Natural killer cell (primary cell): ENCODE measurements at regions not wholly inside any gene's neighbourhood (a gene's known extent, or its start where the extent isn't known, plus 50 kb on each side); places are given as distances from the start of the nearest gene placed in this dataset.

Experiments used
- ATAC-seq, 3 donors: fragments of 150-1000 bp in 2 of 3; fragments of 200-7000 bp in 1 of 3; cut with Tn5 transposase; 1 replicate in 1 of 3; 2 replicates in 2 of 3; pipeline ENCODE4 v1.10.0; 2021; ENCODE audit warnings: mild to moderate bottlenecking in 2 of 3, moderate library complexity in 2 of 3
- DNase-seq, 2 donors: peaks; one replicate each; pipeline versions ENCODE4 v3.0.0 to v3.0.0-alpha.2; 2013 to 2021; ENCODE audit warnings: mixed read lengths in 1 of 2
- H3K27ac ChIP-seq: one replicate; pipeline ENCODE4 v1.5.1; 2013; ENCODE audit warnings: mild to moderate bottlenecking, low read length
- H3K27me3 ChIP-seq: one replicate; pipeline ENCODE4 v1.6.1; 2013; ENCODE audit warnings: low read length; ENCODE audit not compliant: control insufficient read depth, insufficient read depth
- H3K36me3 ChIP-seq: one replicate; pipeline ENCODE4 v1.6.1; 2013; ENCODE audit warnings: low read length; ENCODE audit not compliant: control insufficient read depth, insufficient read depth
- H3K4me1 ChIP-seq: one replicate; pipeline ENCODE4 v1.6.1; 2013; ENCODE audit warnings: low read length; ENCODE audit not compliant: control insufficient read depth, insufficient read depth
- H3K4me3 ChIP-seq: one replicate; pipeline ENCODE4 v1.5.1; 2013; ENCODE audit warnings: low read length
- H3K9me3 ChIP-seq: one replicate; pipeline ENCODE4 v1.6.1; 2013; ENCODE audit warnings: low read length; ENCODE audit not compliant: control insufficient read depth, insufficient read depth
- H3K27ac Mint-ChIP-seq, 2 donors: one replicate each; pipeline ENCODE4 v1.8.0; 2022; ENCODE audit warnings: mild to moderate bottlenecking in 2 of 2, mixed read lengths in 2 of 2, moderate library complexity in 1 of 2
- H3K27me3 Mint-ChIP-seq, 2 donors: one replicate each; pipeline ENCODE4 v1.8.0; 2022; ENCODE audit warnings: low read depth in 2 of 2, mixed read lengths in 2 of 2
- H3K36me3 Mint-ChIP-seq: one replicate; pipeline ENCODE4 v1.8.0; 2022; ENCODE audit warnings: mixed read lengths
- H3K4me1 Mint-ChIP-seq, 2 donors: one replicate each; pipeline ENCODE4 v1.8.0; 2022; ENCODE audit warnings: mixed read lengths in 2 of 2
- H3K4me3 Mint-ChIP-seq: one replicate; pipeline ENCODE4 v1.8.0; 2022; ENCODE audit warnings: mild to moderate bottlenecking, moderate library complexity, mixed read lengths
- H3K9me3 Mint-ChIP-seq, 2 donors: one replicate each; pipeline ENCODE4 v1.8.0; 2022; ENCODE audit warnings: mixed read lengths in 2 of 2
- WGBS: methylation state at CpG from one replicate; pipeline ENCODE4 v1.1.7; 2013; ENCODE audit warnings: missing lambda C conversion rate; ENCODE audit not compliant: insufficient coverage; 5-methylcytosine and 5-hydroxymethylcytosine counted together
- intact Hi-C: fragments of 100-400 bp; cut with micrococcal nuclease; formaldehyde crosslinking; loops from one replicate; pipeline ENCODE4 v1.14.2; 2022
- TF ChIP-seq, protein P1 (sequence below): fragments of 200-600 bp; IDR thresholded peaks from one replicate; pipeline ENCODE4 v1.8.0; 2022; ENCODE audit warnings: antibody characterized with exemption

DNA sequence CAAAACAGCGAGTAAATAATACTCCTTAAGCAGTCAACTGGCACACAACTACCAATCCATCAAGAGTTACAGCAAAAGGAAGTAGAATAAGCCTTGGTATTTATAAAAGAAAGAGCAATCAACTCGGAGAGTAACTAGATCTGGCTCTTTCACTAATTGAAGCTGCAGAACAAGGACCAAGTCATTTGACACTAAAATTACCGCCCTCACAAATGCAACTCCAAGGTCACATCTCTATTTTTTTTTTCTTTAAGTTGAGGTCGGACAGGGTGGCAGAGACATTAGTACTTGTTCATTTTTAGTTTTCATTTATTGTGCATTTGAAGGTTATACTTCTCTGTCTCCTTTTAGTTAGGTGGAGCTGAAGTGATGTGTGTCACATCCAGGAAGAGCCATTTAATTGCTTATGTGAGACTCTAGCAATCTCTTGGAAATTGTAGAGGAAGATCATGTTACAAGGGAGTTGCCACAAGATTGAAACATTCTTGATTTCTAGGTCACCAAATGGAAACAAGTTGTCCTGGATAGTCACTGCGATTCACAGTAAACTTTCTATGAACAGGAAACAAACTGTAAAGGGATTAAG is 138.1 kb upstream of the ADAMTS5 start:
- Mint-ChIP-seq H3K27ac (no peak overlapping the region), H3K4me1 (no peaks in the 10 kb centered on the region), H3K27me3 (no peaks in the 10 kb centered on the region), H3K4me3 (no peak overlapping the region), H3K36me3 (no peaks in the 10 kb centered on the region), H3K9me3 (peaks cover 8 to 10% of the 10 kb centered on the region in 2 donors)
- TF ChIP-seq, protein P1, sequence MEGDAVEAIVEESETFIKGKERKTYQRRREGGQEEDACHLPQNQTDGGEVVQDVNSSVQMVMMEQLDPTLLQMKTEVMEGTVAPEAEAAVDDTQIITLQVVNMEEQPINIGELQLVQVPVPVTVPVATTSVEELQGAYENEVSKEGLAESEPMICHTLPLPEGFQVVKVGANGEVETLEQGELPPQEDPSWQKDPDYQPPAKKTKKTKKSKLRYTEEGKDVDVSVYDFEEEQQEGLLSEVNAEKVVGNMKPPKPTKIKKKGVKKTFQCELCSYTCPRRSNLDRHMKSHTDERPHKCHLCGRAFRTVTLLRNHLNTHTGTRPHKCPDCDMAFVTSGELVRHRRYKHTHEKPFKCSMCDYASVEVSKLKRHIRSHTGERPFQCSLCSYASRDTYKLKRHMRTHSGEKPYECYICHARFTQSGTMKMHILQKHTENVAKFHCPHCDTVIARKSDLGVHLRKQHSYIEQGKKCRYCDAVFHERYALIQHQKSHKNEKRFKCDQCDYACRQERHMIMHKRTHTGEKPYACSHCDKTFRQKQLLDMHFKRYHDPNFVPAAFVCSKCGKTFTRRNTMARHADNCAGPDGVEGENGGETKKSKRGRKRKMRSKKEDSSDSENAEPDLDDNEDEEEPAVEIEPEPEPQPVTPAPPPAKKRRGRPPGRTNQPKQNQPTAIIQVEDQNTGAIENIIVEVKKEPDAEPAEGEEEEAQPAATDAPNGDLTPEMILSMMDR, result no peak
- Histone ChIP-seq H3K27ac (no peak overlapping the region), H3K4me1 (no peaks in the 10 kb centered on the region), H3K36me3 (no peaks in the 10 kb centered on the region), H3K27me3 (no peaks in the 10 kb centered on the region), H3K9me3 (no peaks in the 10 kb centered on the region), H3K4me3 (no peak overlapping the region)
- DNase-seq, result no peak
- WGBS, result 78% methylated on average over 4 of the region's 5 CpGs
- no peak for ATAC-seq
- intact Hi-C loops, result no loop called here

DNA sequence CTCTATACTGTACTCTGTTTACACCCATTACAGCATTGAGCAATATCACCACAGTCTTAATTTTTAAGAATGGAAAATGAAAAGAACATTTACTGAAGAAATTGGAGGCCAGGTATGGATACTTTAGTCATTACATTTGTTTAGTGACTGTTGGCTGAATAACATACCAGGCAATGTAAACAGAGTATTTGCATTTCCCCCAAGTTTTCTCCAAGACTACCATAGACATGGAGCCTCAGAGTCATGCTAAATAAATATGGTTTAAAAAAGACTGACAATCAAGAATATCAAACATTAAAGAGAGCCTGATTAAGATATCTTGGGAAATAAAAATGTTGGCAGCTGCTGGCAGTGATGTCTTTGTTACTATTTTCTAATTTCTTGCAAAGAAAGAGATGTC is 136.9 kb upstream of the ADAMTS5 start:
- no peaks in the 10 kb centered on the region for H3K36me3 ChIP-seq
- no peak overlapping the region for H3K27ac ChIP-seq
- ATAC-seq, result no peak
- DNase-seq, result no peak
- H3K9me3 Mint-ChIP-seq, result peaks cover 4 to 13% of the 10 kb centered on the region in 2 donors
- H3K9me3 ChIP-seq, result no peaks in the 10 kb centered on the region
- TF ChIP-seq, protein P1, result no peak
- no peaks in the 10 kb centered on the region for H3K27me3 ChIP-seq
- H3K4me1 ChIP-seq, result no peaks in the 10 kb centered on the region
- intact Hi-C loops, result no loop called here
- no peak overlapping the region for H3K27ac Mint-ChIP-seq
- H3K4me3 ChIP-seq, result no peak overlapping the region
- H3K27me3 Mint-ChIP-seq, result no peaks in the 10 kb centered on the region
- H3K4me3 Mint-ChIP-seq, result no peak overlapping the region
- no peaks in the 10 kb centered on the region for H3K36me3 Mint-ChIP-seq
- no peaks in the 10 kb centered on the region for H3K4me1 Mint-ChIP-seq

DNA sequence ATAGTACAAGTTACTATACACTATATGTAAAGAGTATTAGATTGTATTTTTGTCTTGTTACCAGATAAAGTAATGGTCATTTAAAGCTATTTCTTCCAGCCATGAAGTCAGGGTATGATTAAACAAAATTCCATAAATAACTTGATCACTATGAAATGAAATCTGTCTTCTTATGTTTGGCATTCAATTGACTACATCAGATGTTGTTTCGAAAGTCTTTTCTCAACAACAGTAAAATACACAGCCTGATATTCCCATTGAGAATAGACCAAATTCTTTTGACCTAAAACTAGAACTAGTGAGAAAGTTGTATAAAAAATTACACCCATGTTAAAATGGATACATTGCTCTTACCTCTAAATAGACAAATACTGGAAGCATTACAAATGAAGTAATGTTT is 134.6 kb upstream of the ADAMTS5 start:
- no peak overlapping the region for H3K4me3 ChIP-seq
- no peak overlapping the region for H3K4me3 Mint-ChIP-seq
- H3K9me3 ChIP-seq, result no peaks in the 10 kb centered on the region
- no peaks in the 10 kb centered on the region for H3K36me3 ChIP-seq
- TF ChIP-seq, protein P1, result no peak
- no peaks in the 10 kb centered on the region for H3K27me3 Mint-ChIP-seq
- H3K4me1 ChIP-seq, result no peaks in the 10 kb centered on the region
- no peaks in the 10 kb centered on the region for H3K27me3 ChIP-seq
- intact Hi-C loops, result no loop called here
- ATAC-seq (no peak), DNase-seq (no peak)
- H3K36me3 Mint-ChIP-seq, result no peaks in the 10 kb centered on the region
- no CpG with 5 or more reads among the region's 1 CpG for WGBS
- H3K27ac ChIP-seq, result no peak overlapping the region
- no peak overlapping the region for H3K27ac Mint-ChIP-seq
- H3K4me1 Mint-ChIP-seq, result no peaks in the 10 kb centered on the region
- peaks cover 11 to 18% of the 10 kb centered on the region in 2 donors for H3K9me3 Mint-ChIP-seq
